ENCODE measurements at regions not wholly inside any gene's neighbourhood (a gene's known extent, or its start where the extent isn't known, plus 50 kb on each side); places are given as distances from the start of the nearest gene placed in this dataset.

DNA sequence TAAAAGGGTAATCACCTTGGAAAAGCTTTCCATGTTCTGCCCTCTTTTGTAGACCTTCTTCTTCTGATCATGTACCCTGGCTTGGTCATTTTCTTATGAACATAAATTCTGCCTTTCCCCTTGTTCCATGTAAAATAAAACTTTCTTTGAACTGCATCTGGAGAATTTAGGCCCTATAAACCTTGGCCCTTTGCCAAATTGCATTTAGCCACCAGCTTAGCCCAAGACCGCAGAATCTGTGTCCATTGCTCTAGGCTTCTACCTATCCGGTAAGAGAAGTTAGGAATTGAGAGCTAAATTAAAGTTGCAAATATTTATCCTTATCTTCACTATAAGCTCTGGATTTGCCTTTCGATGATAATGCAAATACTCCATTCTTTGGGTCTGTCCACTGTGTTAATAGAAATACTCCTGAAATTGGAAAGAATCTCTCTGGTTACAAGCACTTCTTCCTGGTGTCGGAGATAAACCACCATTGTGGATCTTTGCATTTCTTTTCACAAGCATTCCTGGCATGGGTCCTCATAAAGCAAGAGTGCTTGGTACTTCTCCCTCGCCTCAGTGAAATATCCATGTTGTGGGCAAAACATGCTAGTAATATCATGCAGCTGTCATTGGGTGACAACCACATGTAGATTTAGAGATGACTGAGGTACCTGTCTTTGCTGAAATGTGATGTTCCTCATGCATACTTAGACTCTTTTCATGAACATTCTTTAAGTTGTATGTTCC, 698.0 kb upstream of the WWC1 start:
- intact Hi-C loops (cut with micrococcal nuclease): no loop called here
- no peaks in the 10 kb centered on the region for H3K9me3 Mint-ChIP-seq
- H3K27me3 Mint-ChIP-seq: no peaks in the 10 kb centered on the region
- H3K36me3 Mint-ChIP-seq (ENCODE audit: low read depth): no peaks in the 10 kb centered on the region
- no peaks in the 10 kb centered on the region for H3K4me1 Mint-ChIP-seq (ENCODE audit: low read depth)
- H3K4me3 Mint-ChIP-seq: no peak overlapping the region
- H3K27ac Mint-ChIP-seq: no peak overlapping the region

- Mint-ChIP-seq H3K9me3 (no peaks in the 10 kb centered on the region), H3K36me3 (ENCODE audit: low read depth) (no peaks in the 10 kb centered on the region), H3K4me3 (no peak overlapping the region), H3K27me3 (no peaks in the 10 kb centered on the region), H3K27ac (no peak overlapping the region), H3K4me1 (ENCODE audit: low read depth) (no peaks in the 10 kb centered on the region)
- intact Hi-C loops (cut with micrococcal nuclease): no loop called here
These were observed 697.4 kb upstream of the WWC1 start for GRCh38 chr5:167594061-167594435.

- no peaks in the 10 kb centered on the region for H3K4me1 Mint-ChIP-seq (ENCODE audit: low read depth)
- H3K9me3 Mint-ChIP-seq: no peaks in the 10 kb centered on the region
- no peak overlapping the region for H3K27ac Mint-ChIP-seq
- no peaks in the 10 kb centered on the region for H3K36me3 Mint-ChIP-seq (ENCODE audit: low read depth)
- intact Hi-C loops (cut with micrococcal nuclease): no loop called here
- H3K4me3 Mint-ChIP-seq: no peak overlapping the region
- no peaks in the 10 kb centered on the region for H3K27me3 Mint-ChIP-seq
These were observed 696.7 kb upstream of the WWC1 start for GRCh38 chr5:167594750-167595149.

DNA sequence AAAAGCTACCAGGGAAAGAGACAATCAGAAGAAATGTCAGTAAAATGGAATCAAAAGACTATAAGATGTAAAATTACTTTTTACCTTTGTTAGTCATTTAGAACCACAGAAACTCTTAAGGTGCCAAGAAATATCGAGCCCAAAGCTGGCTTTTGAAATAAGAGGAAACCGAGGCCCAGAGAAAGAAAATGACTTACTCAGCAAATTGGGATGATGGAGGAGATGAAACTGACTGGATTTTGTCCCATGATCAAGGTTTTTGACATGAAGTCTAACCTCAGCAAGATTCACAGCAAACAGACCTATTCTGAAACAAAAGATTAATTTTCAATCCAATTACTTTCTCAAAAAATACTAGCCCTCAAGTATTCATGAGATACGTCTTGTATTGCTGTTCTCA, 696.2 kb upstream of the WWC1 start:
- intact Hi-C loops (cut with micrococcal nuclease): no loop called here
- Mint-ChIP-seq H3K9me3 (no peaks in the 10 kb centered on the region), H3K4me1 (ENCODE audit: low read depth) (no peaks in the 10 kb centered on the region)

DNA sequence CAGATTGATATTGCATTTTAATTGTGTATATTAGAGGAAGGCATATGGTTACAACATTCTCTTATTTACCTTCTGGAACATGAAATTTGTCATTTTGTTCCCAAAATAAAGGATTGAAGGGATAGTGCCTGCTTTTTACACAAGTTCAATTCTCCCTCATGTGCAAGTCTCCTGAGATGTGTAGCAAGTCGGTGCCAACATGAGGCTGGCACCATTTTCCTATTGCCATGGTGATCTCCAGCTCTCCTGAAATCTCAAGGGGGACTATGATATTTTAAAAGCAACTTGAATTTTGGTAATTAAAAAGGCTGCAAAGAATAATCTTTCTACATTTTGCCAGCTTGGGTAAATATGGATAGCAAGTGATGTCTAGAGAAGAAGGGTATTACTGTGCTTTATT, 693.3 kb upstream of the WWC1 start:
- Mint-ChIP-seq H3K27ac (no peak overlapping the region), H3K36me3 (ENCODE audit: low read depth) (no peaks in the 10 kb centered on the region), H3K27me3 (no peaks in the 10 kb centered on the region), H3K4me1 (ENCODE audit: low read depth) (no peaks in the 10 kb centered on the region), H3K9me3 (no peaks in the 10 kb centered on the region), H3K4me3 (no peak overlapping the region)
- intact Hi-C loops (cut with micrococcal nuclease): no loop called here

More for the DNA sequence above, 696.2 kb upstream of the WWC1 start:
- Mint-ChIP-seq H3K27ac (no peak overlapping the region), H3K4me3 (no peak overlapping the region), H3K36me3 (ENCODE audit: low read depth) (no peaks in the 10 kb centered on the region), H3K27me3 (no peaks in the 10 kb centered on the region)

- Mint-ChIP-seq H3K27me3 (no peaks in the 10 kb centered on the region), H3K27ac (no peak overlapping the region), H3K4me3 (no peak overlapping the region), H3K36me3 (ENCODE audit: low read depth) (no peaks in the 10 kb centered on the region), H3K9me3 (no peaks in the 10 kb centered on the region), H3K4me1 (ENCODE audit: low read depth) (no peaks in the 10 kb centered on the region)
- intact Hi-C loops (cut with micrococcal nuclease): no loop called here
These were observed 689.4 kb upstream of the WWC1 start for GRCh38 chr5:167602067-167602466.

GRCh38 chr5:167603135-167603534, 688.3 kb upstream of the WWC1 start:
- Mint-ChIP-seq H3K27ac (no peak overlapping the region), H3K27me3 (no peaks in the 10 kb centered on the region), H3K4me3 (no peak overlapping the region), H3K9me3 (no peaks in the 10 kb centered on the region), H3K4me1 (ENCODE audit: low read depth) (no peaks in the 10 kb centered on the region), H3K36me3 (ENCODE audit: low read depth) (no peaks in the 10 kb centered on the region)
- intact Hi-C loops (cut with micrococcal nuclease): no loop called here

DNA sequence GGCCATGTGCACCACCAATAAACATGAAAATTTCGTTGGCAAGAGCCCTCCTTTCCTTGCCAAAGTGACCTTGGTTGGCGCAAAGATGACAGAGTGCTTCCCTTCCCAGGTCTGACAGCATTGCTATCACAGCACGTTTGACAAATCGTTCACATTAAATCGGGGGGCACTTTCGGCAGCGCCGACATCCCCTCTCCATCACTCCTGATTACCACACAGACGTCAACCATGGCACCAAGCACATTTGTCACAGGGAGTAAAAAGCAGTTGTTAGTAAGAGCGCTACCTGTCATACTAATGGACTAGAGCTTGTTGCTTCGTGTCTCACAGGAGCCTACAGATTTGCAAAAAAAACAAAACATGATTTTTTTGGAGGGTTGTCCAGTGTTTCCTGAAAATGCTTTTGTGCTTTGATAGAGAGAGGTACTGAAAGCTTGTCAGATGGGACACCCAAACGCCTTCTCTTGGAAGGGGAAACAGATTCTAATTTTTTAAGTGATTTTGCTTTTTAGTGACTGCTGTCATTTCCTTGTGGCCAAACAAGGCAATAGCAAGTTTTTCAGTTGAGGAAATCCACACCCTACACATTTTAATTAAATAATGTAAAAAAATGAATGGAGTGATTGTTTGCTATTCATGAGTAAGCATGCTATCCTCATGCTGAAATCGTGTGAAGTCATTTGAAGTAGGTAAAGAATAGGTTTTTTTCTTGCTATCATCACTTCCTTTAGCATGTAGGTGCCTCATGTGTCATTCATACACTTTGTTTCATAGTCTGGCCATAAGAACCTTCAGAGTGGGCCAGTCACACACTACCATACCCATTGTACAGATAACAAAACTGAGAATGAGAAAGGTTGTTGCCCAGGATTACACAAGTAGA, 682.8 kb upstream of the WWC1 start:
- Mint-ChIP-seq H3K36me3 (ENCODE audit: low read depth) (no peaks in the 10 kb centered on the region), H3K4me3 (no peak overlapping the region), H3K4me1 (ENCODE audit: low read depth) (no peaks in the 10 kb centered on the region), H3K9me3 (no peaks in the 10 kb centered on the region), H3K27ac (no peak overlapping the region), H3K27me3 (no peaks in the 10 kb centered on the region)
- intact Hi-C loops (cut with micrococcal nuclease): no loop called here

DNA sequence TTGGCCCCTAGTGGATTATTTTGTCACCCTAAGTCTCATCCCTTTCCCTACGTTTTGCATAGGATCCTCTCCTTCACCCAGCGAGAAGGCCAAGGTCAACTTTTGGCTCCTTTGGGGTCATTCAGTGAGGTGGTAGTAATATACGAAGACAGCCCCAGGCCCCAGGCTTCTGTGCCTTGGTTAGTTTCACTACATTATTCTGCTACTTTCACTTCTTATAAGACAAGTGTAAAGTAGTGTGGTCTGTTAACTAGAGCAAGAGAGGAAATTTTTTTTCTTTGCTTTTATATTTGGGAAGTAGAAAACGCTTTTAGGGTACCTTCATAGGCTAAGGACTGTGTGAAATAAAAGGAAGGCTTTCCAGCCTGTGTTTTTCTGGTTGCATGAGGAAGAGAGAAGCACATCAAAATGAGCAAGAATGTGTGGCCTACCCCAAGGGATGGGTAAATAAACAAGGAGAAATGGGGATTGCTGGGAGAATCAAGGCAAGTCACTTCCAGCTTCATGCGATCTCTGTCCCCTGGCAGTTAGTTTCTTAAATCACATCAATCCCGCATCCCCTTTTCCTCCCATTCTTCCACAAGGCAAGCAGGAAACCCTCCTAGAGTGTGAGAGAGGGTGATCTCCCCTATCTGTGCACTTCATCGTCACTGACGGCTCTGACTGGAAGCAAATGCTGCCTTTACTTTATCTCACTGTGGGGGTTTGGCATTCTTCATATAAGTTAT, 677.0 kb upstream of the WWC1 start:
- H3K27ac Mint-ChIP-seq: no peak overlapping the region
- H3K4me1 Mint-ChIP-seq (ENCODE audit: low read depth): no peaks in the 10 kb centered on the region
- intact Hi-C loops (cut with micrococcal nuclease): no loop called here
- H3K27me3 Mint-ChIP-seq: no peaks in the 10 kb centered on the region
- no peaks in the 10 kb centered on the region for H3K9me3 Mint-ChIP-seq
- no peaks in the 10 kb centered on the region for H3K36me3 Mint-ChIP-seq (ENCODE audit: low read depth)
- H3K4me3 Mint-ChIP-seq: no peak overlapping the region

GRCh38 chr5:167616043-167616890, 675.2 kb upstream of the WWC1 start:
- Mint-ChIP-seq H3K4me1 (ENCODE audit: low read depth) (no peaks in the 10 kb centered on the region), H3K9me3 (no peaks in the 10 kb centered on the region), H3K4me3 (no peak overlapping the region), H3K27ac (no peak overlapping the region), H3K36me3 (ENCODE audit: low read depth) (no peaks in the 10 kb centered on the region), H3K27me3 (no peaks in the 10 kb centered on the region)
- intact Hi-C loops (cut with micrococcal nuclease): no loop called here

DNA sequence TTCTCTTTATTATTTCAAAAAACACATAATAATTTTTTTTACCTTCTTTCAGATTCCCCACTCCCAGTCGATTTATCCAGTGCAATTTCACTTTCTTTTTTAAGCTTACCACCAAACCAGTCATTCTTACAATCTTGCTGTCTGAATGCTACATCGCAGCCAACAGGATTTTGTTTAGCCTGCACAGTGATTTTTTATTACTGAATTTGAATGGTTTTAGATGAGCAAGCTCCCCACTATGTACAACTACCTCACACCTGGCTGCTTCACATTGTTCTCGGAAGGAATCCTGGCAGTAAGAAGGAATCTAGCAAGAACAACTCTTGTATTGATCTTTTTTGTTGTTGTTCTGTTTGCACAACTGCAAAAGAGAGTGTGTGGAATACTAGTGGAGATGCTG, 668.1 kb upstream of the WWC1 start:
- Mint-ChIP-seq H3K4me1 (ENCODE audit: low read depth) (no peaks in the 10 kb centered on the region), H3K36me3 (ENCODE audit: low read depth) (no peaks in the 10 kb centered on the region), H3K9me3 (no peaks in the 10 kb centered on the region), H3K4me3 (no peak overlapping the region), H3K27ac (no peak overlapping the region), H3K27me3 (no peaks in the 10 kb centered on the region)
- intact Hi-C loops (cut with micrococcal nuclease): no loop called here

DNA sequence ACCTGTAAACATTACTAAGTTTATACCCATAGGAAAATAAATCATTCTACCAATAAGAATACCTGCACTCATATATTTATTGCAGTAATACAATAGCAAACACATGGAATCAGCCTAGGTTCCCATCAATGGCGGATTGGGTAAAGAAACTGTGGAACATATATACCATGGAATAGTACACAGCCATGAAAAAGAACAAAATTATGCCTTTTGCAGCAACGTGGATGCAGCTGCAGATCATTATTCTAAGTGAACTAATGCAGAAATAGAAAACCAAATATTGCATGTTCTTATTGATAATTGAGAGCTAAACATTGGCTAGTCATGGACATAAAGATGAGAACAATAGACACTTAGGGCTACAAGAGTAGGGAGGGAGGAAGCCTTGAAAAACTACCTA, 667.4 kb upstream of the WWC1 start:
- H3K27ac Mint-ChIP-seq: no peak overlapping the region
- H3K4me1 Mint-ChIP-seq (ENCODE audit: low read depth): no peaks in the 10 kb centered on the region
- no peaks in the 10 kb centered on the region for H3K9me3 Mint-ChIP-seq
- H3K36me3 Mint-ChIP-seq (ENCODE audit: low read depth): no peaks in the 10 kb centered on the region
- no peak overlapping the region for H3K4me3 Mint-ChIP-seq
- H3K27me3 Mint-ChIP-seq: no peaks in the 10 kb centered on the region
- intact Hi-C loops (cut with micrococcal nuclease): no loop called here

GRCh38 chr5:167626341-167627123, 664.9 kb upstream of the WWC1 start:
- H3K4me3 Mint-ChIP-seq: no peak overlapping the region
- intact Hi-C loops (cut with micrococcal nuclease): no loop called here

More at GRCh38 chr5:167626341-167627123, 664.9 kb upstream of the WWC1 start:
- H3K27ac Mint-ChIP-seq: no peak overlapping the region
- no peaks in the 10 kb centered on the region for H3K4me1 Mint-ChIP-seq (ENCODE audit: low read depth)
- no peaks in the 10 kb centered on the region for H3K27me3 Mint-ChIP-seq
- H3K36me3 Mint-ChIP-seq (ENCODE audit: low read depth): no peaks in the 10 kb centered on the region
- peaks cover 7% of the 10 kb centered on the region for H3K9me3 Mint-ChIP-seq

Data from dendritic cell treated with granulocyte-macrophage colony-stimulating factor and Interleukin-4, amounts not matched to agents 40 ng/mL and 50 ng/mL, for 4 days (primary cell).